KMS-11 (cell line): ENCODE measurements at regions not wholly inside any gene's neighbourhood (a gene's known extent, or its start where the extent isn't known, plus 50 kb on each side); places are given as distances from the start of the nearest gene placed in this dataset.

Source experiments
- H2AFZ ChIP-seq: fragments of 200-600 bp; sonication (generic); 2 replicates; pipeline ENCODE4 v1.6.1; 2016; ENCODE audit warnings: antibody characterized with exemption, mixed run types, low read depth
- H3K27ac ChIP-seq: fragments of 200-600 bp; sonication (generic); 2 replicates; pipeline ENCODE4 v1.6.1; 2016; ENCODE audit warnings: mild to moderate bottlenecking, mixed run types
- H3K27me3 ChIP-seq: fragments of 200-600 bp; sonication (generic); 2 replicates; pipeline ENCODE4 v1.6.1; 2017; ENCODE audit warnings: mild to moderate bottlenecking, low read depth, mixed run types, moderate library complexity; ENCODE audit not compliant: insufficient read depth
- H3K36me3 ChIP-seq: fragments of 200-600 bp; sonication (generic); 2 replicates; pipeline ENCODE4 v1.6.1; 2017; ENCODE audit warnings: mild to moderate bottlenecking, mixed run types; ENCODE audit not compliant: insufficient read depth
- H3K4me1 ChIP-seq: fragments of 200-600 bp; sonication (generic); 2 replicates; pipeline ENCODE4 v1.6.1; 2016; ENCODE audit warnings: mild to moderate bottlenecking, low read depth, mixed run types; ENCODE audit not compliant: poor library complexity, severe bottlenecking
- H3K4me2 ChIP-seq: fragments of 200-600 bp; sonication (generic); 2 replicates; pipeline ENCODE4 v1.7.0; 2016; ENCODE audit warnings: mild to moderate bottlenecking, mixed run types
- H3K4me3 ChIP-seq: fragments of 200-600 bp; sonication (generic); IDR thresholded peaks from 2 replicates; pipeline ENCODE4 v1.6.1; 2017; ENCODE audit warnings: low read depth, low read length, mixed read lengths; ENCODE audit not compliant: insufficient read depth
- H3K79me2 ChIP-seq: fragments of 200-600 bp; sonication (generic); 2 replicates; pipeline ENCODE4 v1.6.1; 2016; ENCODE audit warnings: low read depth, mixed run types; ENCODE audit not compliant: insufficient read depth
- H3K9ac ChIP-seq: fragments of 200-600 bp; sonication (generic); 2 replicates; pipeline ENCODE4 v1.6.1; 2016; ENCODE audit warnings: mild to moderate bottlenecking, mixed run types
- H4K20me1 ChIP-seq: fragments of 200-600 bp; sonication (generic); 2 replicates; pipeline ENCODE4 v1.6.1; 2016; ENCODE audit warnings: mild to moderate bottlenecking, mixed run types; ENCODE audit not compliant: insufficient read depth
- CTCF ChIP-seq: fragments of 200-600 bp; sonication (generic); conservative IDR thresholded peaks from 2 replicates; pipeline ENCODE4 v1.6.1; 2017; ENCODE audit warnings: low read depth, mild to moderate bottlenecking, antibody characterized with exemption, low read length, moderate library complexity, mixed read lengths

DNA sequence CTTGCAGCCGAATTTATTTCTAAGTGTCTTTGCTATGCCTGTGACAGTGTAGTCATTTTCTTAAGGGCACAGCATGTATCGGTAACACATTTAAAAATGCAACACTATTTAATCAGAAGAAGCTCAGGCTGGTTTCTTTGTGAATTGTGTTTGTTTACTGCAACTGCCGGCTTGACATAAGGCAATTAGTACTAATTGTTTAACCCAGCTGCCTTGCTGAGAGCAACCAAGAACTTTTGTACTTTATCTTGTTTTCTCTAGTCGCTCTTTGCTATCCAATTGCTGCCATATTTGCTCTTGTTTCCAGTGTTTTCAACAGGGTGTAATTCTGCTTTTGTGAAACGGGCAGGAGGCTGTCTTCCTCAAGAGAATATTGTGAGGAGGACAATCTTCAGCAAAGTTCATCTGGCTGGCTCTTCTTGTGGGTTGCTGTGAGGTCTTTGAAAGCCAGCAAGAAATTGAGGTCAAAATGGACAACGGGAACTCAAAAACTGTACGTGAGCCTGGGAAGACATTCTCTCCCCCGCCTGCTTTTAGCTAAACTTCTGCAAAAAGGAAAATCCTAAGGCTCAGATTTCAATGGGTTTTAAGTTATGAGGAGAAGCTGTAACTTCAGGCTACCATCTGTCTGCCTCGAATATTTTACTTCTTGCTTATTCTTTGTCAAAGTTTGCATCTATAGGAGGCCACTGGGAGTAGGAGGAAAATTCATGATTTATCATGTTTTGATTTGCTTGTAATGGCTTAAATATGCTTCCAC, 75.8 kb upstream of the TSHZ3 start:
- Histone ChIP-seq H3K4me3 (no peak overlapping the region), H4K20me1 (no peaks in the 10 kb centered on the region), H3K27me3 (no peaks in the 10 kb centered on the region), H3K4me2 (no peak overlapping the region), H3K79me2 (no peaks in the 10 kb centered on the region), H3K4me1 (no peaks in the 10 kb centered on the region), H3K9ac (no peak overlapping the region), H3K27ac (no peak overlapping the region), H2AFZ (no peak overlapping the region), H3K36me3 (no peaks in the 10 kb centered on the region)
- no peak for TF ChIP-seq CTCF

DNA sequence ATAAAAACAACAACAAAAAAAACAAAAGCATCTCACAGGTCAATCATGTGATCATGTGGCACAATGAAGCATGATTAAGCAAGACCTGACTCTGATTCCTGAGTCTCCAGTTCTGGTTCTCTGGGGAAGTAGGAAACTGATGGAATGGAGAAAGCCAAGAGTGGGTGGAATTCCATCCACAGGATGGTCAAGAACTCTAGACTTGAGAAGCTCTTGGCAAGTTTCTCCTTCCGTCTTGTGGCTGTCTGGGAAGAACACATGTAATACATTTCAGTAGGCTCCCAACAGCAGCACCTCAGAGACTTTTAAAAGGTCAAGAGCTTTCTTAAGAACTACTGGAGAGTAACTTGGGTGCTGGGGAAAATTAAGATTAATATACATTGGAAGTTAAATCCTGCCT, 78.6 kb upstream of the TSHZ3 start:
- H3K4me1 ChIP-seq: no peaks in the 10 kb centered on the region

DNA sequence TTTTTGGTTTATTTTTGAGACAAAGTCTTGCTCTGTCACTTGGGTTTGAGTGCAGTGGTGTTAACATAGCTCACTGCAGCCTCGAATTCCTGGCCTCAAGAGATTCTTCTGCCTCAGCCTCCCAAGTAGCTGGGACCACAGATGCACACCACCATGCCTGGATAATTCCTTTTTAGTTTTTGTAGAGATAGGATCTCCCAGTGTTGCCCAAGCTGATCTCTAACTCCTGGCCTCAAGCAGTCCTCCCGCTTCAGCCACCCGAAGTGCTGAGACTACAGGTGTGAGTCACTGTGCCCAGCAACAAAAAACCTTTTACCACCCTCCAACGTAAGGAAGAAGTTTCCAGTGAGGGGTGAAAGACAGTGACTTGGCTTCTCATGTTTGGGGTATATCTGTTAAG, 81.1 kb upstream of the TSHZ3 start:
- no peak for TF ChIP-seq CTCF
- no peak overlapping the region for H3K4me3 ChIP-seq
- no peak overlapping the region for H2AFZ ChIP-seq
- no peaks in the 10 kb centered on the region for H3K27me3 ChIP-seq
- no peak overlapping the region for H3K4me2 ChIP-seq
- no peaks in the 10 kb centered on the region for H4K20me1 ChIP-seq
- H3K9ac ChIP-seq: no peak overlapping the region
- no peaks in the 10 kb centered on the region for H3K4me1 ChIP-seq
- H3K27ac ChIP-seq: no peak overlapping the region
- H3K79me2 ChIP-seq: no peaks in the 10 kb centered on the region
- no peaks in the 10 kb centered on the region for H3K36me3 ChIP-seq

More for the DNA sequence above, 78.6 kb upstream of the TSHZ3 start:
- Histone ChIP-seq H3K27me3 (no peaks in the 10 kb centered on the region), H3K9ac (no peak overlapping the region), H3K27ac (no peak overlapping the region), H2AFZ (no peak overlapping the region), H3K4me3 (no peak overlapping the region), H3K36me3 (no peaks in the 10 kb centered on the region), H4K20me1 (no peaks in the 10 kb centered on the region), H3K4me2 (no peak overlapping the region), H3K79me2 (no peaks in the 10 kb centered on the region)
- no peak for TF ChIP-seq CTCF

- Histone ChIP-seq H3K36me3 (no peaks in the 10 kb centered on the region), H3K27ac (no peak overlapping the region), H3K27me3 (no peaks in the 10 kb centered on the region), H3K79me2 (no peaks in the 10 kb centered on the region), H3K4me2 (no peak overlapping the region), H3K9ac (no peak overlapping the region), H3K4me1 (no peaks in the 10 kb centered on the region), H2AFZ (no peak overlapping the region), H3K4me3 (no peak overlapping the region), H4K20me1 (no peaks in the 10 kb centered on the region)
- no peak for TF ChIP-seq CTCF
Measured at GRCh38 chr19:31432201-31432810, 83.1 kb upstream of the TSHZ3 start.
